Urothelium cell line (cell line): ENCODE measurements at regions not wholly inside any gene's neighbourhood (a gene's known extent, or its start where the extent isn't known, plus 50 kb on each side); places are given as distances from the start of the nearest gene placed in this dataset.
"Not testable (repeated sequence)": the region's sequence is repeated elsewhere in the genome, so short reads cannot be mapped to it uniquely, and the experiment has no call there.

Experiments used
- DNase-seq: peaks from one replicate; pipeline ENCODE4 v3.0.0; 2011; ENCODE audit warnings: low spot score, mixed read lengths
- FAIRE-seq: peaks from 2 replicates; lab custom pipeline; 2011; peaks lifted over from hg19 to GRCh38; lab: Jason Lieb, UNC

- DNase-seq (no peak), FAIRE-seq (no peak)
These were observed 82.6 kb downstream of the TTLL2 start for GRCh38 chr6:167407239-167408064.

GRCh38 chr6:167408235-167408869, 83.5 kb downstream of the TTLL2 start:
- FAIRE-seq, result no peak
- no peak for DNase-seq

- DNase-seq, result no peak
- FAIRE-seq, result no peak
These were observed 84.2 kb downstream of the TTLL2 start for GRCh38 chr6:167409079-167409478.

- no peak for FAIRE-seq
- no peak for DNase-seq
These were observed 84.8 kb downstream of the TTLL2 start for GRCh38 chr6:167409694-167410093.

GRCh38 chr6:167410462-167410861, 85.6 kb downstream of the TTLL2 start:
- FAIRE-seq, result no peak
- no peak for DNase-seq

- peak; percentile 56 for FAIRE-seq
- DNase-seq, result no peak
These were observed 87.6 kb downstream of the TTLL2 start for GRCh38 chr6:167412506-167412905.

GRCh38 chr6:167415441-167415961, 90.6 kb downstream of the TTLL2 start:
- FAIRE-seq (no peak), DNase-seq (no peak)

- DNase-seq (no peak), FAIRE-seq (no peak)
These were observed 92.0 kb downstream of the TTLL2 start for GRCh38 chr6:167416676-167417430.

- DNase-seq (no peak), FAIRE-seq (no peak)
These were observed 95.3 kb downstream of the TTLL2 start for GRCh38 chr6:167420177-167420576.

GRCh38 chr6:167420858-167421766, 96.2 kb downstream of the TTLL2 start:
- DNase-seq (no peak), FAIRE-seq (no peak)

GRCh38 chr6:167421944-167422343, 97.1 kb downstream of the TTLL2 start:
- not testable (repeated sequence) for DNase-seq, FAIRE-seq

GRCh38 chr6:167422934-167423333, 98.0 kb downstream of the TTLL2 start:
- DNase-seq (peak; percentile 37), FAIRE-seq (no peak)

GRCh38 chr6:167424060-167424673, 99.3 kb downstream of the TTLL2 start:
- peak; percentile 62 for DNase-seq
- no peak for FAIRE-seq

- DNase-seq (no peak), FAIRE-seq (no peak)
These were observed 99.8 kb downstream of the TTLL2 start for GRCh38 chr6:167424700-167425099.

- no peak for FAIRE-seq
- DNase-seq, result no peak
These were observed 101.2 kb downstream of the TTLL2 start for GRCh38 chr6:167426084-167426483.

GRCh38 chr6:167426651-167427050, 101.8 kb downstream of the TTLL2 start:
- DNase-seq (no peak), FAIRE-seq (no peak)

GRCh38 chr6:167428664-167429333, 103.9 kb downstream of the TTLL2 start:
- FAIRE-seq, result no peak
- no peak for DNase-seq

- DNase-seq (no peak), FAIRE-seq (no peak)
These were observed 104.5 kb downstream of the TTLL2 start for GRCh38 chr6:167429353-167429752.

GRCh38 chr6:167435209-167435728, 110.4 kb downstream of the TTLL2 start:
- DNase-seq (no peak), FAIRE-seq (no peak)
